Neuronal stem cell (in vitro differentiated cells): ENCODE measurements at regions not wholly inside any gene's neighbourhood (a gene's known extent, or its start where the extent isn't known, plus 50 kb on each side); places are given as distances from the start of the nearest gene placed in this dataset.

Experiments used
- DNase-seq: peaks from one replicate; pipeline ENCODE4 v3.0.0-alpha.2; 2013; ENCODE audit warnings: low spot score
- H2AFZ ChIP-seq: one replicate; pipeline ENCODE4 v1.6.1; 2013; ENCODE audit warnings: mild to moderate bottlenecking, low read length, inconsistent platforms
- H2AK5ac ChIP-seq: 2 replicates; pipeline ENCODE4 v1.6.1; 2013; ENCODE audit warnings: low read depth, mild to moderate bottlenecking, inconsistent platforms, low read length, moderate library complexity, mixed read lengths
- H2BK120ac ChIP-seq: 2 replicates; pipeline ENCODE4 v1.6.1; 2013; ENCODE audit warnings: low read depth, mild to moderate bottlenecking, inconsistent platforms, low read length, moderate library complexity, mixed read lengths
- H2BK12ac ChIP-seq: one replicate; pipeline ENCODE4 v1.6.1; 2013; ENCODE audit warnings: low read length, inconsistent platforms
- H2BK15ac ChIP-seq: 2 replicates; pipeline ENCODE4 v1.6.1; 2013; ENCODE audit warnings: mild to moderate bottlenecking, low read length, inconsistent platforms, mixed read lengths
- H2BK5ac ChIP-seq: one replicate; pipeline ENCODE4 v1.6.1; 2013; ENCODE audit warnings: inconsistent platforms, mild to moderate bottlenecking, low read length, moderate library complexity
- H3K14ac ChIP-seq: one replicate; pipeline ENCODE4 v1.6.1; 2013; ENCODE audit warnings: low read length, inconsistent platforms
- H3K18ac ChIP-seq: 2 replicates; pipeline ENCODE4 v1.6.1; 2013; ENCODE audit warnings: low read length, inconsistent platforms
- H3K23ac ChIP-seq: 2 replicates; pipeline ENCODE4 v1.6.1; 2013; ENCODE audit warnings: low read depth, mild to moderate bottlenecking, mixed read lengths, low read length, inconsistent platforms; ENCODE audit not compliant: poor library complexity
- H3K27ac ChIP-seq: replicated peaks from 3 replicates; pipeline ENCODE4 v1.5.1; 2013; ENCODE audit warnings: low read length, inconsistent platforms
- H3K27me3 ChIP-seq, 3 experiments: 2 replicates each; pipeline ENCODE4 v1.6.1; 2013; ENCODE audit warnings: low read length in 3 of 3, mild to moderate bottlenecking in 2 of 3, inconsistent platforms in 1 of 3, low read depth in 1 of 3, mixed read lengths in 1 of 3, moderate library complexity in 1 of 3; ENCODE audit not compliant: control insufficient read depth in 3 of 3, insufficient read depth in 3 of 3
- H3K36me3 ChIP-seq, 2 donors: replicated peaks in 1 of 2; 2 replicates each; pipeline ENCODE4 v1.6.1; 2013; ENCODE audit warnings: low read length in 2 of 2; ENCODE audit not compliant: control insufficient read depth in 2 of 2, insufficient read depth in 2 of 2
- H3K4ac ChIP-seq: 2 replicates; pipeline ENCODE4 v1.6.1; 2013; ENCODE audit warnings: inconsistent platforms, mild to moderate bottlenecking, low read length, moderate library complexity
- H3K4me1 ChIP-seq, 2 donors: 1 replicate in 1 of 2; 2 replicates in 1 of 2; pipeline ENCODE4 v1.6.1; 2013; ENCODE audit warnings: low read length in 2 of 2, low read depth in 1 of 2; ENCODE audit not compliant: control insufficient read depth in 2 of 2, insufficient read depth in 1 of 2
- H3K4me2 ChIP-seq: one replicate; pipeline ENCODE4 v1.6.1; 2013; ENCODE audit warnings: mild to moderate bottlenecking, low read length, inconsistent platforms; ENCODE audit not compliant: insufficient read depth, poor library complexity, severe bottlenecking
- H3K4me3 ChIP-seq, 2 donors: 2 replicates each; pipeline ENCODE4 v1.5.1; 2013; ENCODE audit warnings: low read length in 2 of 2, mild to moderate bottlenecking in 2 of 2, inconsistent platforms in 1 of 2, moderate library complexity in 1 of 2
- H3K79me1 ChIP-seq: one replicate; pipeline ENCODE4 v1.6.1; 2013; ENCODE audit warnings: low read depth, mild to moderate bottlenecking, inconsistent platforms, low read length, moderate library complexity
- H3K9ac ChIP-seq: one replicate; pipeline ENCODE4 v1.6.1; 2013; ENCODE audit warnings: mild to moderate bottlenecking, low read depth, low read length, inconsistent platforms; ENCODE audit not compliant: poor library complexity
- H3K9me3 ChIP-seq, 2 donors: replicated peaks in 1 of 2; 2 replicates each; pipeline versions ENCODE3 to v1.6.1; 2013; ENCODE audit warnings: low read length in 2 of 2, mild to moderate bottlenecking in 2 of 2, inconsistent platforms in 1 of 2, low read depth in 1 of 2, mixed read lengths in 1 of 2, moderate library complexity in 1 of 2; ENCODE audit not compliant: control insufficient read depth in 2 of 2, insufficient read depth in 1 of 2
- H4K8ac ChIP-seq: one replicate; pipeline ENCODE4 v1.6.1; 2013; ENCODE audit warnings: low read depth, mild to moderate bottlenecking, inconsistent platforms, low read length, moderate library complexity
- H4K91ac ChIP-seq: one replicate; pipeline ENCODE4 v1.6.1; 2013; ENCODE audit warnings: low read length, low read depth, mild to moderate bottlenecking, inconsistent platforms; ENCODE audit not compliant: poor library complexity
- WGBS, 2 donors: extraction: QIAGEN DNeasy Blood & Tissue Kit; methylation state at CpG; one replicate each; pipeline ENCODE4 v1.1.7; 2013; ENCODE audit warnings: missing lambda C conversion rate in 2 of 2, mixed read lengths in 1 of 2; ENCODE audit not compliant: insufficient read length in 2 of 2, insufficient replicate concordance in 1 of 2; ENCODE audit errors: extremely low coverage in 2 of 2; 5-methylcytosine and 5-hydroxymethylcytosine counted together

GRCh38 chr20:52515877-52516276 is 324.3 kb upstream of the ZFP64 start:
- Histone ChIP-seq H2BK15ac (no peak overlapping the region), H3K4me2 (no peak overlapping the region)

GRCh38 chr20:52500157-52500556 is 308.6 kb upstream of the ZFP64 start:
- H3K27ac ChIP-seq = peak overlapping the region; percentile 52

More at GRCh38 chr20:52515877-52516276, 324.3 kb upstream of the ZFP64 start:
- Histone ChIP-seq H2AFZ (no peak overlapping the region), H3K9me3 (peaks cover 0 to 8% of the 10 kb centered on the region in 2 donors), H4K8ac (no peak overlapping the region), H2BK5ac (no peak overlapping the region), H3K23ac (no peak overlapping the region), H3K4me1 (peaks cover 0 to 7% of the 10 kb centered on the region in 2 donors), H3K4me3 (no peak overlapping the region), H4K91ac (no peak overlapping the region), H3K79me1 (no peaks in the 10 kb centered on the region), H2BK12ac (no peak overlapping the region), H2BK120ac (no peak overlapping the region), H3K4ac (no peak overlapping the region), H3K27me3 (no peaks in the 10 kb centered on the region), H3K14ac (no peak overlapping the region), H3K27ac (no peak overlapping the region), H2AK5ac (no peak overlapping the region), H3K18ac (no peak overlapping the region), H3K36me3 (no peaks in the 10 kb centered on the region), H3K9ac (no peak overlapping the region)
- no CpG with 5 or more reads among the region's 2 CpGs for WGBS, 2 donors
- DNase-seq = no peak

GRCh38 chr20:52497731-52498130 is 306.2 kb upstream of the ZFP64 start:
- no peak overlapping the region for H4K8ac ChIP-seq
- H3K18ac ChIP-seq = no peak overlapping the region
- H2AFZ ChIP-seq = no peak overlapping the region
- H4K91ac ChIP-seq = no peak overlapping the region
- no peak overlapping the region for H2AK5ac ChIP-seq
- no peaks in the 10 kb centered on the region for H3K36me3 ChIP-seq
- no CpG with 5 or more reads among the region's 3 CpGs for WGBS, 2 donors
- H2BK5ac ChIP-seq = no peak overlapping the region
- H3K4me1 ChIP-seq = peaks cover 5 to 32% of the 10 kb centered on the region in 2 donors
- no peak overlapping the region for H3K14ac ChIP-seq
- no peak overlapping the region for H2BK120ac ChIP-seq
- H3K9me3 ChIP-seq = peaks cover 0 to 8% of the 10 kb centered on the region in 2 donors
- H3K23ac ChIP-seq = no peak overlapping the region
- no peak overlapping the region for H3K4ac ChIP-seq
- H2BK15ac ChIP-seq = no peak overlapping the region
- H3K4me3 ChIP-seq = no peak overlapping the region
- no peak overlapping the region for H3K27ac ChIP-seq
- H3K4me2 ChIP-seq = no peak overlapping the region
- H3K9ac ChIP-seq = no peak overlapping the region
- DNase-seq = no peak
- H2BK12ac ChIP-seq = no peak overlapping the region
- H3K27me3 ChIP-seq = no peaks in the 10 kb centered on the region
- no peaks in the 10 kb centered on the region for H3K79me1 ChIP-seq

More at GRCh38 chr20:52500157-52500556, 308.6 kb upstream of the ZFP64 start:
- H3K27me3 ChIP-seq = no peaks in the 10 kb centered on the region
- H3K36me3 ChIP-seq = no peaks in the 10 kb centered on the region
- H2AFZ ChIP-seq = no peak overlapping the region
- no peaks in the 10 kb centered on the region for H3K79me1 ChIP-seq
- H2AK5ac ChIP-seq = no peak overlapping the region
- no CpG with 5 or more reads among the region's 4 CpGs for WGBS, 2 donors
- peak; percentile 20 for DNase-seq
- H2BK5ac ChIP-seq = no peak overlapping the region
- no peak overlapping the region for H4K8ac ChIP-seq
- H3K18ac ChIP-seq = no peak overlapping the region
- H3K4me1 ChIP-seq = peaks cover 3 to 27% of the 10 kb centered on the region in 2 donors
- no peak overlapping the region for H3K9ac ChIP-seq
- peaks cover 0 to 19% of the 10 kb centered on the region in 2 donors for H3K9me3 ChIP-seq
- H3K4ac ChIP-seq = no peak overlapping the region
- H2BK15ac ChIP-seq = no peak overlapping the region
- no peak overlapping the region for H2BK12ac ChIP-seq
- H2BK120ac ChIP-seq = no peak overlapping the region
- no peak overlapping the region for H4K91ac ChIP-seq
- no peak overlapping the region for H3K23ac ChIP-seq
- peak overlapping the region; percentile 22 for H3K4me2 ChIP-seq
- H3K4me3 ChIP-seq = no peak overlapping the region
- H3K14ac ChIP-seq = no peak overlapping the region

- Histone ChIP-seq H3K9ac (no peak overlapping the region), H2BK5ac (no peak overlapping the region), H3K14ac (no peak overlapping the region), H4K8ac (no peak overlapping the region), H3K9me3 (peaks cover 0 to 3% of the 10 kb centered on the region in 2 donors), H2AK5ac (no peak overlapping the region), H2BK12ac (no peak overlapping the region), H3K79me1 (no peaks in the 10 kb centered on the region), H4K91ac (no peak overlapping the region), H2BK120ac (no peak overlapping the region), H3K18ac (no peak overlapping the region), H3K23ac (no peak overlapping the region), H3K4me2 (no peak overlapping the region), H3K27ac (no peak overlapping the region), H3K36me3 (no peaks in the 10 kb centered on the region), H3K4me1 (peaks cover 5 to 32% of the 10 kb centered on the region in 2 donors), H3K4ac (no peak overlapping the region), H2AFZ (no peak overlapping the region), H3K27me3 (no peaks in the 10 kb centered on the region), H2BK15ac (no peak overlapping the region), H3K4me3 (no peak overlapping the region)
- no CpG with 5 or more reads among the region's 3 CpGs for WGBS, 2 donors
- no peak for DNase-seq
Measured at GRCh38 chr20:52496191-52496590, 304.6 kb upstream of the ZFP64 start.
